GM12874 (cell line): ENCODE measurements at regions not wholly inside any gene's neighbourhood (a gene's known extent, or its start where the extent isn't known, plus 50 kb on each side); places are given as distances from the start of the nearest gene placed in this dataset.

ENCODE experiments used
- TF ChIP-seq, protein P1 (sequence below): IDR thresholded peaks from 2 replicates; pipeline ENCODE4 v1.5.1; 2011; ENCODE audit warnings: low read depth, mild to moderate bottlenecking, control low read depth, low read length, moderate library complexity; ENCODE audit not compliant: insufficient read depth

DNA sequence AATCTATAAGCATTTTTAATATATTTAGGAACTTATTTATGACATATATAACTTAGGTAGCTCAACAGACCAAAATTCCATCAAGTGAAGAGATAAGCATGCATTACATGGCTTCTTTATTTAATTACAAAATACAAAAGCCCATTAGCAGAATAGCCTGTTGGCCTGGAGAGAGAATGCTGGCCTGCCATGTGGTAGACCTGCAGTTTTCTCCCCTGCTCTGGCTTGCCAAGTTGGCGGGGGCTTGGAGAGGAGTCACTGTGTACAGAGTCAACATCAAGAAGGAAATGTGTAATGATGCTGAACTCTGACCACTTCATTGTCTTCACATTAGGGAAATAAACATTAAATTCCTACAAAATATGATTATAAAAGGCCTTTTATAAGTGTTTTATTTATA is 69.8 kb upstream of the CNTLN start:
- TF ChIP-seq, protein P1, sequence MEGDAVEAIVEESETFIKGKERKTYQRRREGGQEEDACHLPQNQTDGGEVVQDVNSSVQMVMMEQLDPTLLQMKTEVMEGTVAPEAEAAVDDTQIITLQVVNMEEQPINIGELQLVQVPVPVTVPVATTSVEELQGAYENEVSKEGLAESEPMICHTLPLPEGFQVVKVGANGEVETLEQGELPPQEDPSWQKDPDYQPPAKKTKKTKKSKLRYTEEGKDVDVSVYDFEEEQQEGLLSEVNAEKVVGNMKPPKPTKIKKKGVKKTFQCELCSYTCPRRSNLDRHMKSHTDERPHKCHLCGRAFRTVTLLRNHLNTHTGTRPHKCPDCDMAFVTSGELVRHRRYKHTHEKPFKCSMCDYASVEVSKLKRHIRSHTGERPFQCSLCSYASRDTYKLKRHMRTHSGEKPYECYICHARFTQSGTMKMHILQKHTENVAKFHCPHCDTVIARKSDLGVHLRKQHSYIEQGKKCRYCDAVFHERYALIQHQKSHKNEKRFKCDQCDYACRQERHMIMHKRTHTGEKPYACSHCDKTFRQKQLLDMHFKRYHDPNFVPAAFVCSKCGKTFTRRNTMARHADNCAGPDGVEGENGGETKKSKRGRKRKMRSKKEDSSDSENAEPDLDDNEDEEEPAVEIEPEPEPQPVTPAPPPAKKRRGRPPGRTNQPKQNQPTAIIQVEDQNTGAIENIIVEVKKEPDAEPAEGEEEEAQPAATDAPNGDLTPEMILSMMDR: no peak

DNA sequence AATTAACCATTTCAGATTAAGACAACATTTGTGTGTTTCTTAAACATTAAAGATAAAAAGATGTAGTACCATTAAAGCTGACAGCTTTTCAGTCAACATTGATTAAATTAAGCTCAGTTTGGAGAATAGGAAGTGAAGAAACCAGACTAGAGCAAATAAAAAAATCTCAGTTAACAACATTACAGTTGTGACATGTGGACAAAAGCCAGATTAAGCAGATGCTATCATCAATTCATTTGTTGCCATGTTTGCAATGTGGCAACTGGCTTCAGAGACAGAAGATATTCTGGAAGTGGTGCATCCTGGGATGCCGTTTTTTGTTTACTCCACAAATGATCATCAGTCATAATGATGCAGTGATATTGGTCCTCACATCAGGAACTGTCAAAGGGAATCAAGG is 70.3 kb upstream of the CNTLN start:
- TF ChIP-seq, protein P1: no peak

DNA sequence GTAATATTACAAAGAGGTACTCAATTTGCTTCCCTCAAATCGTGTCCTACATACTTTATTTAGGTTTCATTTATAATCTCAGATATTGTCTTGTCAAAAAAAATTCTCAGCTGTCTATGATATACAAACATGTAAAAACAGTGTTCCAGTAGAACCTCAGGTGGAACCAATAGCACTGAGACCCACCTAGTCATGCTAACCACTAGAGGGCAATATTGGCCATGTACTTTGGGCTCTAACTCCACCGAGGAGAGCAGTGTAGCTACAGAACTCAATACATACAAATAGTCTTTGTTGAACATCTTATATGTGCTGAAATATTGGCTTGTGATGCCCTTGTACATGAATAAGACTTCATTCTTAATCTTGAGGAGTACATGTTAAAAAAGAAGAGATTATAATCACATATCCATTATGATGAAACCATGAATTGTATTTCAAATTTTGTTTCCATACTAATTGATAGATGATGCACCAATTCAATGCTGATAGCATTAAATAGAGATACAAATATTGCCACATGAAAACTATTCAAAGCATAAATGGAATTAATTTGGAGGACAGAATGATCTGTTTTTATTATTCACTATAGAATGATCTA is 71.2 kb upstream of the CNTLN start:
- TF ChIP-seq, protein P1: peak; percentile 76; the same call in 1 of the 2 replicates

DNA sequence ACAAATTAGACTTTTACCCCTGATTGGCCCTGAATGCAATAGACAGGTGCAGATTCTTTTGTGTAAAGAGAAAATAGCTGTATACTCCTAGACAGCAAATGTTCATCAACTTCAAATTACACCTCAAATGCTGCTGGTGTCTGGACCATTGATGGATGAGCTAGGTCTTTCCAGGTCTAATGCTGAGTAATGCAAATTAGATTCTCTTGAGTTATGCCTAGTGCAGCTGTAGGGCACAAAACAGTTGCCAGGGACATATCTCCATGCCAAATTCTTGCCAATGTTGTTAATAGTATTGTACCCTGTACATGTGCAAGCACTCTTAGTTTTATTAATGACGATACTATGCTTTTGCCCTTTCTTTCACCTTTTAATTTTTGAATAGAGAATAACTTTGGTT is 72.3 kb upstream of the CNTLN start:
- TF ChIP-seq, protein P1: no peak

DNA sequence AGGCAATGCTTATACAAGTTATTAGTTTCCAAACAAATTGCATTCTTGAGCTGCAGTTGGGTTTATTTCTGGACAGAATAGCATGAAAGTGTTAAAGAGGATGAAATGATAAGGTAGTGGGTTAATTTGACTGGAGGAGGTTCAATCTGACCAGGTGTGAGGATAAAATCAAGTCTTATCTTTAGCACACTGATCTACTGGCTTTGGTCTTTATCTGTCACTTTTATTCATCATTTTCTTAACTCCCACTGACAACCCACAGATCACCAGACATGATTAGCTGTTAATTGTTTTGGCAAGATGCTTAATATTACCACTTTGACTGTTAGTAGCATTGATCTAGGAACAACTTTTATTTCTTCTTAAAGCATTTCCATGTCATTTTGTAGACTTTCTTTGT is 74.4 kb upstream of the CNTLN start:
- TF ChIP-seq, protein P1: no peak

DNA sequence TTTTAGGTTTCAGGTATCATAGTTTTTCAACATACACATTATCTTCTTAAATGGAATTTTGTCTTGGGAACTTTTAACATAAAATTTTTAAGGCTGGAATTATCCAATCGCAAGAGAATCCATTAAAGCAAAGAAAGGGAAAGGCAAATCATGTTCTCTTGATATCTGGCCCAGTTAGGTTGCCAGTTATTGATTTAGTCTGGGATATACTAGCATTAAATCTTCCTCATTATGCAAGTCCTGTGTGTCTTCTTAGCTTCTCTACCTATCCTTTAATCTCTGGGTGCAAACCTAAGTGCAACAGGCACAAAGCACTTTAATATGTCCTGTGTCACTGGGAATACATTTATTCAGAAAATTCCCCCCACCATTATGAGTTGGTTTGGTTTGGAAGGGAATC is 75.4 kb upstream of the CNTLN start:
- TF ChIP-seq, protein P1: no peak

DNA sequence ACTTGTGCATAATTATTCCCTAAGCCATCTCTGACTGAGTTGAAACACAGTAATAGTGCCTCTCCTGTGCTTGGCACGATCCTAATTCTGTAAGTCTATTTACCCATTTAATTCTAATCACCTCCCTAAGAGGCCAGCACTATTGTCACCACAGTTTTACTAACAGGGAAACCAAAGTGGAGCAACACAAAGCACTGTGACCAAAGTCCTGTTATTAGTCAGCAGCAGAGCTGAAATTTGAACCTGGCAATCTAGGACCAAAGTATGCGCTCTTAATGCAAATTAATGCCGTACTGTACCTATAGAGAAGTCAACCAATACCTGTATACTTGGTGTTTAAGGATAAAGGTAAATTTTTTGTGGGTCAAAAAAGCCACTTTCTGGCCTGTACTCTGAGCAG is 77.1 kb upstream of the CNTLN start:
- TF ChIP-seq, protein P1: no peak
